PC-9 (cell line): ENCODE measurements at regions not wholly inside any gene's neighbourhood (a gene's known extent, or its start where the extent isn't known, plus 50 kb on each side); places are given as distances from the start of the nearest gene placed in this dataset.

Experiments
- EZH2 ChIP-seq: fragments of 200-600 bp; sonication (generic); IDR thresholded peaks from 2 replicates; pipeline ENCODE4 v1.8.0; 2017; ENCODE audit warnings: antibody characterized with exemption, low read depth
- TF ChIP-seq, protein P1 (sequence below): fragments of 200-600 bp; sonication (generic); conservative IDR thresholded peaks from 2 replicates; pipeline ENCODE4 v1.6.1; 2017; ENCODE audit warnings: mixed run types, antibody characterized with exemption, mild to moderate bottlenecking, moderate library complexity

DNA sequence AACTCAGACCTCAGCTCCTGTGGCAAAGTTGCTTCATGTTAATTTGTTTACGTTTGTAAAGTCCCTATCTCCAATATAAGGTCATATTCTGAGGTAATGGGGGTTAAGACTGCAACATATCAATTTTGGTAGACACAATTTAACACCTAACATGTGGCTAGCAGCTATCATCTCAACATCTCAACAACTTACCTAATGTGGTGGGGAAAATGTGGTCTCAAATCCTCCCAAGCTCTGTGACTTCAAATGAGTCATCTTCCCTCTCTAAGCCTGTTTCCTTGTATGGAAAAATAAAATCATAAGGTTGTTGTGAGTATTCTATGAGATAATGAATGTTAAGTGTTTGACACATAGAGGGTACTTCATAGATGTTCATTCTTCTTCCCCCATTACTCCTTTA lies 443.3 kb downstream of the CDK5RAP2 start:
- TF ChIP-seq, protein P1, sequence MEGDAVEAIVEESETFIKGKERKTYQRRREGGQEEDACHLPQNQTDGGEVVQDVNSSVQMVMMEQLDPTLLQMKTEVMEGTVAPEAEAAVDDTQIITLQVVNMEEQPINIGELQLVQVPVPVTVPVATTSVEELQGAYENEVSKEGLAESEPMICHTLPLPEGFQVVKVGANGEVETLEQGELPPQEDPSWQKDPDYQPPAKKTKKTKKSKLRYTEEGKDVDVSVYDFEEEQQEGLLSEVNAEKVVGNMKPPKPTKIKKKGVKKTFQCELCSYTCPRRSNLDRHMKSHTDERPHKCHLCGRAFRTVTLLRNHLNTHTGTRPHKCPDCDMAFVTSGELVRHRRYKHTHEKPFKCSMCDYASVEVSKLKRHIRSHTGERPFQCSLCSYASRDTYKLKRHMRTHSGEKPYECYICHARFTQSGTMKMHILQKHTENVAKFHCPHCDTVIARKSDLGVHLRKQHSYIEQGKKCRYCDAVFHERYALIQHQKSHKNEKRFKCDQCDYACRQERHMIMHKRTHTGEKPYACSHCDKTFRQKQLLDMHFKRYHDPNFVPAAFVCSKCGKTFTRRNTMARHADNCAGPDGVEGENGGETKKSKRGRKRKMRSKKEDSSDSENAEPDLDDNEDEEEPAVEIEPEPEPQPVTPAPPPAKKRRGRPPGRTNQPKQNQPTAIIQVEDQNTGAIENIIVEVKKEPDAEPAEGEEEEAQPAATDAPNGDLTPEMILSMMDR: no peak
- TF ChIP-seq EZH2: no peak
